ENCODE measurements at regions not wholly inside any gene's neighbourhood (a gene's known extent, or its start where the extent isn't known, plus 50 kb on each side); places are given as distances from the start of the nearest gene placed in this dataset.

- DNase-seq: no peak
- H3K4me3 ChIP-seq: no peak overlapping the region
- H3K4me1 ChIP-seq: peaks cover 0 to 15% (median 6%) of the 10 kb centered on the region in 4 donors
- H3K36me3 ChIP-seq: no peaks in the 10 kb centered on the region
- no peaks in the 10 kb centered on the region for H3K9me3 ChIP-seq
- intact Hi-C loops (cut with DNase I; ENCODE audit: low total_unique reads): no loop called here
- no peak overlapping the region for H3K27ac ChIP-seq
- no peak for TF ChIP-seq CTCF (IDR thresholded peaks at IDR 0.05)
- H3K27me3 ChIP-seq: no peaks in the 10 kb centered on the region
These were observed 173.7 kb downstream of the CARTPT start for GRCh38 chr5:71892641-71893365.

- no peaks in the 10 kb centered on the region for H3K9me3 ChIP-seq
- no peak overlapping the region for H3K27ac ChIP-seq
- peaks cover 0 to 15% (median 6%) of the 10 kb centered on the region in 4 donors for H3K4me1 ChIP-seq
- no peak for DNase-seq
- no peak for TF ChIP-seq CTCF (IDR thresholded peaks at IDR 0.05)
- no peak overlapping the region for H3K4me3 ChIP-seq
- H3K36me3 ChIP-seq: no peaks in the 10 kb centered on the region
- intact Hi-C loops (cut with DNase I; ENCODE audit: low total_unique reads): no loop called here
- H3K27me3 ChIP-seq: no peaks in the 10 kb centered on the region
These were observed 174.4 kb downstream of the CARTPT start for GRCh38 chr5:71893451-71893850.

- H3K27me3 ChIP-seq: no peaks in the 10 kb centered on the region
- no peak for DNase-seq
- H3K9me3 ChIP-seq: no peaks in the 10 kb centered on the region
- peaks cover 0 to 15% (median 6%) of the 10 kb centered on the region in 4 donors for H3K4me1 ChIP-seq
- H3K36me3 ChIP-seq: no peaks in the 10 kb centered on the region
- intact Hi-C loops (cut with DNase I; ENCODE audit: low total_unique reads): no loop called here
- H3K27ac ChIP-seq: no peak overlapping the region
- TF ChIP-seq CTCF (IDR thresholded peaks at IDR 0.05): no peak
- H3K4me3 ChIP-seq: no peak overlapping the region
These were observed 175.0 kb downstream of the CARTPT start for GRCh38 chr5:71894091-71894490.

GRCh38 chr5:71895546-71895945 is 176.5 kb downstream of the CARTPT start:
- Histone ChIP-seq H3K4me1 (peaks cover 0 to 15% (median 6%) of the 10 kb centered on the region in 4 donors), H3K9me3 (no peaks in the 10 kb centered on the region), H3K36me3 (no peaks in the 10 kb centered on the region), H3K27me3 (no peaks in the 10 kb centered on the region), H3K27ac (no peak overlapping the region), H3K4me3 (no peak overlapping the region)
- TF ChIP-seq CTCF (IDR thresholded peaks at IDR 0.05): no peak
- DNase-seq: no peak
- intact Hi-C loops (cut with DNase I; ENCODE audit: low total_unique reads): no loop called here

- Histone ChIP-seq H3K27me3 (no peaks in the 10 kb centered on the region), H3K27ac (no peak overlapping the region), H3K4me1 (no peaks in the 10 kb centered on the region), H3K9me3 (no peaks in the 10 kb centered on the region), H3K4me3 (no peak overlapping the region), H3K36me3 (no peaks in the 10 kb centered on the region)
- TF ChIP-seq CTCF (IDR thresholded peaks at IDR 0.05): no peak
- no peak for DNase-seq
- intact Hi-C loops (cut with DNase I; ENCODE audit: low total_unique reads): no loop called here
These were observed 180.8 kb downstream of the CARTPT start for GRCh38 chr5:71899865-71900342.
